ENCODE measurements at regions not wholly inside any gene's neighbourhood (a gene's known extent, or its start where the extent isn't known, plus 50 kb on each side); places are given as distances from the start of the nearest gene placed in this dataset.
A peak's percentile ranks its signal among the peaks of the same experiment; 100 is the strongest.
"Not testable (repeated sequence)": the region's sequence is repeated elsewhere in the genome, so short reads cannot be mapped to it uniquely, and the experiment has no call there.

DNA sequence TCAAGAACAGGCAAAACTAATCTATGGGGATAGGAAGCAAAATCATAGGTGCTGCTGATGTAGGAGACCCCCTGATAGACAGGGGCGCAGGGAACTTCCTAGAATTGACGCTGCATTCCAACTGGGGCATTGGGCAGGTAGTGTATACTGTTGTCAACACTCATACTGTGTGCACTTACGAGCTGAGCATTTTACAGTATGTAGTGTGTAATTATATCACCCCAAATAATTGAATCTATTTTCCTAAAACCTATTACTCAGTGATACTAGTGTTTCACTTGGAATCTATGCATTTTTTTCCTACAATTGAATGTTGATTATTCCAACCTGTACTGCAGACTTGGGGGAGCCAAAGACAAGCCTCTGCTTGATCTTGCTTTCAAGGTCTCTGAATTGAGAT is 207.0 kb upstream of the PRKCQ start:
- TF ChIP-seq, protein P1, sequence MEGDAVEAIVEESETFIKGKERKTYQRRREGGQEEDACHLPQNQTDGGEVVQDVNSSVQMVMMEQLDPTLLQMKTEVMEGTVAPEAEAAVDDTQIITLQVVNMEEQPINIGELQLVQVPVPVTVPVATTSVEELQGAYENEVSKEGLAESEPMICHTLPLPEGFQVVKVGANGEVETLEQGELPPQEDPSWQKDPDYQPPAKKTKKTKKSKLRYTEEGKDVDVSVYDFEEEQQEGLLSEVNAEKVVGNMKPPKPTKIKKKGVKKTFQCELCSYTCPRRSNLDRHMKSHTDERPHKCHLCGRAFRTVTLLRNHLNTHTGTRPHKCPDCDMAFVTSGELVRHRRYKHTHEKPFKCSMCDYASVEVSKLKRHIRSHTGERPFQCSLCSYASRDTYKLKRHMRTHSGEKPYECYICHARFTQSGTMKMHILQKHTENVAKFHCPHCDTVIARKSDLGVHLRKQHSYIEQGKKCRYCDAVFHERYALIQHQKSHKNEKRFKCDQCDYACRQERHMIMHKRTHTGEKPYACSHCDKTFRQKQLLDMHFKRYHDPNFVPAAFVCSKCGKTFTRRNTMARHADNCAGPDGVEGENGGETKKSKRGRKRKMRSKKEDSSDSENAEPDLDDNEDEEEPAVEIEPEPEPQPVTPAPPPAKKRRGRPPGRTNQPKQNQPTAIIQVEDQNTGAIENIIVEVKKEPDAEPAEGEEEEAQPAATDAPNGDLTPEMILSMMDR (IDR thresholded peaks at IDR 0.05; ENCODE audit: low read depth, low read length, missing control alignments), result no peak
- DNase-seq (ENCODE audit: extremely low read depth, low read depth), result no peak
- H3K4me3 ChIP-seq (replicated peaks; ENCODE audit: low read depth, low read length), result no peak overlapping the region

DNA sequence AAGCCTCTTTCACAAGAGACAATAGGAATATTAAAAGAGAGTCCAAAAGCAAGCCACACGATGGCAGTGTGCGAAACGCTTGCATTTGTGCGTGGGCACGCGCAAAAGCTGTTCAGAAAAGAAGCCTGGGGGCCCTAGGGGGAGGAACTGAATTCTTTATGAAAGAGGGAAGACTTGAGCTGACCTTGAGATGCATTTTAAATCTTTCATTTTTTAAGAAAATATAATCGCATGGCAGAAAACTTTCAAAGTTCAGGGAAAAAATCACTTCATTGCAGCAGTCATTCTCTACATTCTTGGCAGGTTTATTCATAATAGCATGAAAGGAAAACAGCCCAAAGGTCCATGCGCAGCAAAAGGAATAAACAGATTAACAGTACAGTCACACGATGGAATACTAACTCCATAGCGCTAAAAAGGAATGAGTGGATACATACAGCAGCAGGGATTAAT is 206.5 kb upstream of the PRKCQ start:
- H3K4me3 ChIP-seq (replicated peaks; ENCODE audit: low read depth, low read length), result no peak overlapping the region
- peak; percentile 29 for DNase-seq (ENCODE audit: extremely low read depth, low read depth)
- TF ChIP-seq, protein P1 (IDR thresholded peaks at IDR 0.05; ENCODE audit: low read depth, low read length, missing control alignments), result peak; percentile 61

DNA sequence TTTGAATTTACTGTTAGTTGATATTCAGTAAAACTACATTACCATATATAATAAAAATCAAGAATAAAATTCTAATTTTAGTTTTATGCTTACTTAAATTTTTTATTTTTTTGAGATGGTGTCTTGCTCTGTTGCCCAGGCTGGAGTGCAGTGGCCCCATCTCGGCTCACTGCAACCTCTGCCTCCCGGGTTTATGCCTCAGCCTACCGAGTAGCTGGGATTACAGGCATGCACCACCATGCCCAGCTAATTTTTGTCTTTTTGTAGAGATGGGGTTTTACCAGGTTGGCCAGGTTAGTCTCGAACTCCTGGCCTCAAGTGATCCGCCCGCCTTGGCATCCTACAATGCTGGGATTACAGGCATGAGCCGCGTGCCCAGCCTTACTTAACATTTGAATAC is 204.4 kb upstream of the PRKCQ start:
- H3K4me3 ChIP-seq (replicated peaks; ENCODE audit: low read depth, low read length); DNase-seq (ENCODE audit: extremely low read depth, low read depth): not testable (repeated sequence)

DNA sequence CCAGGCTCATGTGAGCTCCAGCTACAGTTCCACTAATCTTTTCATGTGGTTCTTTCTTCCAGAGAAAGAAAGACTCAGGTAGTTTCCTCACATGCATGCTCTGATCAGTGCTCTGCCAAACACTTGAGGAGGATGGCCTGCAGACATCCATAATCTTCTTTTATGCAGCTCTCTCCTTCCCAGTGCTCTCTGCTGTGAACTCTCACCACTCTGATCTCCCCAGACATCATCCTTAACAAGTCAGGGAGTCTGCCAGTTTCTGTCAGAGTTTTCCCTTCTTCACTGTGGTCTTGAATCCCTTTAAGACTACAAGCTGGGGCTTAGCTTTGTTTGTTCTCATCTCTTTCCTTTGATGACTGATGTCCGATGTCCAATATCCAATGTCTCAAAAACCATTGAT is 203.4 kb upstream of the PRKCQ start:
- TF ChIP-seq, protein P1 (IDR thresholded peaks at IDR 0.05; ENCODE audit: low read depth, low read length, missing control alignments), result no peak
- H3K4me3 ChIP-seq (replicated peaks; ENCODE audit: low read depth, low read length), result no peak overlapping the region

DNA sequence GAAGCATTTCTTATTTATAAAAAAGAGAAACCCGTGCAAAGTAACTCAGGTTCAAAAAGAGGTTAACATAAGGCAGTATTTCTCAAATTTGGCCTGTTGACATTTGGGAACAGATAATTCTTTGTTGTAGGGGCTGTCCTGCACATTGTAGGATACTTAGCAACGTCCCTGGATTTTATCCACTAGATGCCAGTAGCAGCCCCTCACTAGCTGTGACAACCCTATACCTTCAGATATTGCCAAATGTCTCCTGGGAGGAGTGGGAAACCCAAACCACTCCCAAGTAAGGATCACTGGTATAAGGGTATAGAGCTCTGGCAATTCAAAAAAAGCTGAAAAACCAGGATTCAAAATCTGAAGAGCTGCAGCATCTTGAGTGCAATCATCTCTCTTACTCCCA is 202.3 kb upstream of the PRKCQ start:
- DNase-seq (ENCODE audit: extremely low read depth, low read depth), result no peak
- TF ChIP-seq, protein P1 (IDR thresholded peaks at IDR 0.05; ENCODE audit: low read depth, low read length, missing control alignments), result no peak
- H3K4me3 ChIP-seq (replicated peaks; ENCODE audit: low read depth, low read length), result no peak overlapping the region

More for the DNA sequence above, 203.4 kb upstream of the PRKCQ start:
- DNase-seq (ENCODE audit: extremely low read depth, low read depth), result no peak

DNA sequence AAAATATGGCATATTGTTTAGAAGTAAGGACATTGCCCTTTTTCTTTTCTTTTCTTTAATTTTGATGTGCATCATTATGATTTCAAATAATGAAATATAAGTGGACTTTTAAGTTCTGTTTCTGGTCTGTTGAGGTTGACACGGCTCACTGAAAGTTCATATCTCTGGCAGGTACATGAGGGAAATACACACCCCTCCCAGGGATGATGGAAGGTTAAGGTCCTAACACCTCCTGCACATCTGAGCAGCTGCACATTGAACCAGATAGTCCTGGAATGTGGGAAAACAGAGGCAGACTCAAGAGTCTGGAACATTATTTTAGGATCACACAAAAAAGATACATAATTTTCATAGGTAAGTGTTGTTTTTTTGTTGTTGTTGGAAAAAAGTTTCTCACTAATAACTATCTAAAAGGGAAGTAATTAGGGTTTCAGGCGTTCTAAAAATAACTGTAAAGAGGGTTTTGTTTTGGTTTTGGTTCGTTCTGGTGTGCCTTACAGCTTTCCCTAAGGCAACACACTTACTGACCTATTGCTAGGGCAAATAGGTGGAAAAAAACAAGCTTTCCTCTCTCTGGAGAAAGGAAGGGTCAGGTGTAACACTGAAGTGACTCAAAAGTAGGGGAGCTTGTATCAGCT is 201.2 kb upstream of the PRKCQ start:
- TF ChIP-seq, protein P1 (IDR thresholded peaks at IDR 0.05; ENCODE audit: low read depth, low read length, missing control alignments), result no peak
- no peak for DNase-seq (ENCODE audit: extremely low read depth, low read depth)
- no peak overlapping the region for H3K4me3 ChIP-seq (replicated peaks; ENCODE audit: low read depth, low read length)

DNA sequence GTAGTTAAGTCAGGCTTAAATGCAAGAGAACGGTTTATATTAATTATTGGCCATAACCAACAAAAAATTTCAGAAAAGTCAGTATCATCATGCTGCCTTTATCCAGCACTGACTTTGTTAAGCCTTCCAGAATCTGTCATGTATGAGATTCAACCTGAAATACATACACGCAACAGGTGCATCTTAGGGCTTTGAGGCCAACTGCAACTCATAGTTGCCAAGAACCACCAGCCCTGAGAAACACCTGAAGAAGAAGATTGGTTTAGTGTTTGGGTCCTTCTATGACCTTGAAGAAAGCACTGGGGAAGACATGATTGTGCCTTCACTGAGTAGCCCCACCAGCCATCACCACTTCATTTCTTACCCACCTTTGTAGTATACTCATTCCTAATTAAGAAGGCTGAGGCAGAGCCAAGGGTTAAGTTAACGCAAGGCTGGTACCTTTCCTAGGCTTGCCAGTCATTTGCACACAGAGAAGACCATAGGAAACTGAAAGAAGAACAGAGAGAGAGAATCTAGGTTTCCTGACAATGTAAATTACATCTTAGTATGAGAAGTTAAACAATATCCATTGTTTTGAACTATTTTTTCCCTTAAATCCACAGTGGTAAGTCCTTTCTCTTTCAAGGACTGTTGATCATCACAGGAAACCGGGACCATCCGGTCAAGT is 200.1 kb upstream of the PRKCQ start:
- TF ChIP-seq, protein P1 (IDR thresholded peaks at IDR 0.05; ENCODE audit: low read depth, low read length, missing control alignments), result no peak
- H3K4me3 ChIP-seq (replicated peaks; ENCODE audit: low read depth, low read length), result no peak overlapping the region
- DNase-seq (ENCODE audit: extremely low read depth, low read depth), result no peak

Measured in HFF-Myc (cell line).